ENCODE measurements at regions not wholly inside any gene's neighbourhood (a gene's known extent, or its start where the extent isn't known, plus 50 kb on each side); places are given as distances from the start of the nearest gene placed in this dataset.

- peaks cover 15% of the 10 kb centered on the region for H3K4me1 ChIP-seq
- intact Hi-C loops (cut with DNase I): no loop called here
Observed at GRCh38 chr2:216571178-216571908, 61.9 kb upstream of the IGFBP2 start.

GRCh38 chr2:216571909-216572513 lies 61.2 kb upstream of the IGFBP2 start:
- Histone ChIP-seq H3K4me1 (peaks cover 15% of the 10 kb centered on the region), H3K27me3 (no peaks in the 10 kb centered on the region), H3K9me3 (no peaks in the 10 kb centered on the region), H3K36me3 (no peaks in the 10 kb centered on the region), H3K27ac (peak overlapping the region; percentile 75), H3K4me3 (no peak overlapping the region)
- intact Hi-C loops (cut with DNase I): no loop called here
- TF ChIP-seq POLR2A (IDR thresholded peaks at IDR 0.05) (no peak), POLR2AphosphoS5 (IDR thresholded peaks at IDR 0.05; ENCODE audit: insufficient read depth in 1 of 2, low read depth in 1 of 2) (no peak), CTCF (IDR thresholded peaks at IDR 0.05) (no peak)
- no peak for DNase-seq (ENCODE audit: extremely low spot score in 2 of 2)

More at GRCh38 chr2:216571178-216571908, 61.9 kb upstream of the IGFBP2 start:
- Histone ChIP-seq H3K36me3 (no peaks in the 10 kb centered on the region), H3K9me3 (no peaks in the 10 kb centered on the region), H3K27ac (no peak overlapping the region), H3K4me3 (no peak overlapping the region), H3K27me3 (no peaks in the 10 kb centered on the region)
- no peak for DNase-seq (ENCODE audit: extremely low spot score in 2 of 2)
- TF ChIP-seq CTCF (IDR thresholded peaks at IDR 0.05) (no peak), POLR2AphosphoS5 (IDR thresholded peaks at IDR 0.05; ENCODE audit: insufficient read depth in 1 of 2, low read depth in 1 of 2) (no peak), POLR2A (IDR thresholded peaks at IDR 0.05) (no peak)

- Histone ChIP-seq H3K4me1 (peaks cover 15% of the 10 kb centered on the region), H3K9me3 (no peaks in the 10 kb centered on the region), H3K36me3 (no peaks in the 10 kb centered on the region), H3K27me3 (no peaks in the 10 kb centered on the region), H3K27ac (peak overlapping the region; percentile 75), H3K4me3 (no peak overlapping the region)
- TF ChIP-seq POLR2A (IDR thresholded peaks at IDR 0.05) (no peak), CTCF (IDR thresholded peaks at IDR 0.05) (no peak), POLR2AphosphoS5 (IDR thresholded peaks at IDR 0.05; ENCODE audit: insufficient read depth in 1 of 2, low read depth in 1 of 2) (peak; percentile 22 to 95)
- no peak for DNase-seq (ENCODE audit: extremely low spot score in 2 of 2)
- intact Hi-C loops (cut with DNase I): no loop called here
Observed at GRCh38 chr2:216572582-216573578, 60.3 kb upstream of the IGFBP2 start.

- no peak for DNase-seq (ENCODE audit: extremely low spot score in 2 of 2)
- H3K36me3 ChIP-seq: no peaks in the 10 kb centered on the region
- H3K27me3 ChIP-seq: no peaks in the 10 kb centered on the region
- peak overlapping the region; percentile 3 for H3K27ac ChIP-seq
- H3K9me3 ChIP-seq: no peaks in the 10 kb centered on the region
- H3K4me1 ChIP-seq: peaks cover 15% of the 10 kb centered on the region
- TF ChIP-seq CTCF (IDR thresholded peaks at IDR 0.05): no peak
- no peak for TF ChIP-seq POLR2AphosphoS5 (IDR thresholded peaks at IDR 0.05; ENCODE audit: insufficient read depth in 1 of 2, low read depth in 1 of 2)
- intact Hi-C loops (cut with DNase I): no loop called here
- H3K4me3 ChIP-seq: no peak overlapping the region
Observed at GRCh38 chr2:216574046-216574445, 59.2 kb upstream of the IGFBP2 start.

Data from vagina (tissue), 2 donors.